NCI-H2081 (cell line): ENCODE measurements at regions not wholly inside any gene's neighbourhood (a gene's known extent, or its start where the extent isn't known, plus 50 kb on each side); places are given as distances from the start of the nearest gene placed in this dataset.
A peak's percentile ranks its signal among the peaks of the same experiment; 100 is the strongest.
"Not testable (repeated sequence)": the region's sequence is repeated elsewhere in the genome, so short reads cannot be mapped to it uniquely, and the experiment has no call there.

ENCODE experiments used
- DNase-seq, 2 experiments: peaks; one replicate each; lab custom pipeline; 2025; lab: John Stamatoyannopoulos, UW

- no peak for DNase-seq
Measured at GRCh38 chrX:93177930-93178329, 495.4 kb downstream of the NAP1L3 start.

GRCh38 chrX:93169771-93170170 lies 503.6 kb downstream of the NAP1L3 start:
- DNase-seq: no peak

DNA sequence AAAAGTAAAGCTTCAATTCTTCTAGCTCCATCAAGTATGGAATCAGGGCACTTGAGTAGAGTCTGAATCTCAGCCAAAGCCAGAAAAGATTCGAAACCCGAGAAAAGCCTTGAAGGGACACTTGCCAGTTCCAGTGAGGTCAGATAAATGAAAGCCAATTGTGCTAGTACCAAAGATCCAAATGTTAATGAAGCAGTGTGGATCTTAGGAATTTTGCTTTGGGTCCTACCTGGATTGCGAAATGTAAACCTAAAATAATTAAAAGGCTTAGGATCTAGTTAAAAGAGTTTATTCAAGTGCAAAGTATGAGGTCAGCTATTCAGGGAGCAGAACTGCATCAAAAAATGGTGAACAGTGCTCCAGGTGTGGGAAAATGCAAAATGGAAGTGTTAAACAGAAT lies 552.6 kb downstream of the NAP1L3 start:
- DNase-seq: no peak

- not testable (repeated sequence) for DNase-seq
Measured at GRCh38 chrX:93103353-93104067, 569.9 kb downstream of the NAP1L3 start.

DNA sequence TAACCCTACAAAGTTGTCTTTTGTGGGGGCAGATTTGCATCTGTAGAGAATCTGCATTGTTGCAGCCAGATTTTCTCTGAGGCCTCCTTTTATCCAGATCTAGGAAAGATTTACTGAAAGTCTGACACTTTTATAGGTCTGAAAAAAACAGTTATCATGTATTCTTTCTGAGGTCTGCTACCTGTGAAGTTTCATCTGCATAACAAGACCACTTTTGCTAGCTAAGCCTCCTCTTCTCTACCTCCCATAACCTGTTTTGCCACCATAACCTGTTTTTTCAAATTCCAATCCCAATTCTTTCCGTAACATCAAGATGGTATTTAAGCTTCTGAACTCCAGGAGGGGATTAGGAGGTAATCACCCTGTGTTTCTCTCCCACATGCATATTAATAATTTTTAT lies 577.8 kb downstream of the NAP1L3 start:
- DNase-seq: not testable (repeated sequence)

DNA sequence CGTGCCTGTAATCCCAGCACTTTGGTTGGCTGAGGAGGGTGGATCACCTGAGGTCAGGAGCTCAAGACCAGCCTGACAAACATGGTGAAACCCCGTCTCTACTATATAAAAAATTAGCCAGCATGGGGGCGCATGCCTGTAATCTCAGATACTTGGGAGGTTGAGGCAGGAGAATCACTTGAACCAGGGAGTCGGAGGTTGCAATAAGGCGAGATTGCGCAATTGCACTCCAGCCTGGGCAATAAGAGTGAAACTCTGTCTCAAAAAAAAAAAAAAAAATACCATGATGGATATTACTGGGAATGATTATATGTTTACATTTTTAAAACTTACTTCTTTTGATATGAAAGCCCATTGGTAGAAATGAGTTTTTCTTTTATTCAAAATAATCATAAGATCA lies 594.5 kb downstream of the NAP1L3 start:
- not testable (repeated sequence) for DNase-seq

- DNase-seq: not testable (repeated sequence)
Measured at GRCh38 chrX:93055264-93055663, 618.1 kb downstream of the NAP1L3 start.

GRCh38 chrX:93019841-93020240 lies 653.5 kb downstream of the NAP1L3 start:
- not testable (repeated sequence) for DNase-seq

GRCh38 chrX:93014481-93015030 lies 658.8 kb downstream of the NAP1L3 start:
- peak; percentile 2 to 60 for DNase-seq
